ENCODE measurements at regions not wholly inside any gene's neighbourhood (a gene's known extent, or its start where the extent isn't known, plus 50 kb on each side); places are given as distances from the start of the nearest gene placed in this dataset.

GRCh38 chr2:100674666-100675065, 111.9 kb downstream of the PDCL3 start:
- no peak for FAIRE-seq
- Histone ChIP-seq H3K4me2 (ENCODE audit: control insufficient read depth, insufficient read depth) (no peak overlapping the region), H3K27ac (ENCODE audit: control insufficient read depth, insufficient read depth) (no peak overlapping the region), H3K27me3 (replicated peaks in 1 of 2; ENCODE audit: control insufficient read depth in 2 of 2, insufficient read depth in 2 of 2, low read length in 1 of 2) (no peaks in the 10 kb centered on the region; a peak in 2 of 4 replicates), H3K4me3 (no peak overlapping the region), H3K9ac (ENCODE audit: control insufficient read depth, insufficient read depth, low read length) (no peak overlapping the region), H4K20me1 (ENCODE audit: control insufficient read depth, insufficient read depth) (no peaks in the 10 kb centered on the region), H3K36me3 (ENCODE audit: control insufficient read depth in 2 of 2, insufficient read depth in 2 of 2, low read length in 1 of 2) (no peaks in the 10 kb centered on the region), H3K9me3 (replicated peaks; ENCODE audit: control insufficient read depth, insufficient read depth, low read length) (no peaks in the 10 kb centered on the region), H3K79me2 (ENCODE audit: control insufficient read depth, insufficient read depth, low read length) (no peaks in the 10 kb centered on the region), H2AFZ (ENCODE audit: control insufficient read depth, low read depth, low read length) (no peak overlapping the region), H3K4me1 (ENCODE audit: control insufficient read depth, insufficient read depth, low read length) (no peaks in the 10 kb centered on the region)
- CTCF ChIA-PET = no interaction called here
- WGBS (ENCODE audit: insufficient coverage, insufficient replicate concordance, low lambda C conversion rate, missing lambda C conversion rate) = 36% methylated on average over 10 of the region's 10 CpGs
- BruUV-seq (replicated peaks) = no TSS peak
- no peak for ATAC-seq
- SMC1A ChIA-PET (ENCODE audit: uncharacterized antibody, unreplicated experiment) = no interaction called here
- RAD21 ChIA-PET (ENCODE audit: unreplicated experiment) = no interaction called here
- DNase-seq (ENCODE audit: low read depth, low spot score) = no peak
- in situ Hi-C loops (cut with MboI) = no loop called here
- POLR2A ChIA-PET = no interaction called here
- intact Hi-C loops (cut with micrococcal nuclease; ENCODE audit: unreplicated experiment) = no loop called here
- TF ChIP-seq WRNIP1 (IDR thresholded peaks at IDR 0.05; ENCODE audit: borderline replicate concordance, low read depth, low read length) = no peak
- TF ChIP-seq CTCF (IDR thresholded peaks at IDR 0.05 in 2 of 3, conservative IDR thresholded peaks at IDR 0.05 in 1 of 3; ENCODE audit: control insufficient read depth in 2 of 3, extremely low read depth in 1 of 3, insufficient read depth in 1 of 3, low read depth in 3 of 3, low read length in 3 of 3) = no peak
- no peak for TF ChIP-seq BCL11A (IDR thresholded peaks at IDR 0.05; ENCODE audit: low read depth, low read length)
- no peak for TF ChIP-seq ZNF274 (IDR thresholded peaks at IDR 0.05; ENCODE audit: insufficient read depth, insufficient read length)
- TF ChIP-seq MEF2B (IDR thresholded peaks at IDR 0.05; ENCODE audit: partially characterized antibody, poor library complexity, severe bottlenecking) = no peak
- no peak for TF ChIP-seq TCF3 (IDR thresholded peaks at IDR 0.05; ENCODE audit: borderline replicate concordance, insufficient read depth, low read depth, low read length)
- no peak for TF ChIP-seq SMC3 (IDR thresholded peaks at IDR 0.05; ENCODE audit: borderline replicate concordance, low read length)
- TF ChIP-seq ELK1 (IDR thresholded peaks at IDR 0.05; ENCODE audit: low read depth, low read length) = no peak
- no peak for TF ChIP-seq SP1 (IDR thresholded peaks at IDR 0.05; ENCODE audit: low read depth, low read length)
- TF ChIP-seq SKIL (IDR thresholded peaks at IDR 0.05; ENCODE audit: low read depth, poor library complexity, severe bottlenecking) = no peak
- TF ChIP-seq ATF2 (IDR thresholded peaks at IDR 0.05; ENCODE audit: low read length) = no peak
- TF ChIP-seq ZNF592 (IDR thresholded peaks at IDR 0.05) = no peak
- no peak for TF ChIP-seq CBX5 (IDR thresholded peaks at IDR 0.05; ENCODE audit: low read depth)

Data from GM12878 (cell line).